A549 (cell line): ENCODE measurements at regions not wholly inside any gene's neighbourhood (a gene's known extent, or its start where the extent isn't known, plus 50 kb on each side); places are given as distances from the start of the nearest gene placed in this dataset.

Experiments
- CBX2 ChIP-seq: fragments of 200-600 bp; sonication (generic); IDR thresholded peaks from 2 replicates; pipeline ENCODE4 v1.6.1; 2016; ENCODE audit warnings: low read depth, mild to moderate bottlenecking, borderline replicate concordance
- EP300 ChIP-seq, 2 experiments: fragments of >200 bp; sonication (Bioruptor Twin); formaldehyde crosslinking; IDR thresholded peaks; 2 replicates in 1 of 2; 3 replicates in 1 of 2; pipeline ENCODE4 v1.6.1; 2016 to 2017
- MYC ChIP-seq: IDR thresholded peaks from 2 replicates; pipeline ENCODE4 v1.6.1; 2012; ENCODE audit warnings: mild to moderate bottlenecking, inconsistent platforms, low read length, improper control_type of control experiment, borderline replicate concordance
- RFX5 ChIP-seq: fragments of 450-650 bp; IDR thresholded peaks from 2 replicates; pipeline ENCODE4 v1.7.1; 2014; ENCODE audit warnings: antibody characterized with exemption, mild to moderate bottlenecking, moderate library complexity
- TP53 ChIP-seq: fragments of 250-450 bp; sonication (Bioruptor Pico); IDR thresholded peaks from 2 replicates; pipeline ENCODE4 v1.5.0; 2021; ENCODE audit warnings: mild to moderate bottlenecking, moderate library complexity
- TF ChIP-seq, protein P1 (sequence below): fragments of 450-650 bp; IDR thresholded peaks from 2 replicates; pipeline ENCODE4 v1.6.1; 2014; ENCODE audit warnings: antibody characterized with exemption

DNA sequence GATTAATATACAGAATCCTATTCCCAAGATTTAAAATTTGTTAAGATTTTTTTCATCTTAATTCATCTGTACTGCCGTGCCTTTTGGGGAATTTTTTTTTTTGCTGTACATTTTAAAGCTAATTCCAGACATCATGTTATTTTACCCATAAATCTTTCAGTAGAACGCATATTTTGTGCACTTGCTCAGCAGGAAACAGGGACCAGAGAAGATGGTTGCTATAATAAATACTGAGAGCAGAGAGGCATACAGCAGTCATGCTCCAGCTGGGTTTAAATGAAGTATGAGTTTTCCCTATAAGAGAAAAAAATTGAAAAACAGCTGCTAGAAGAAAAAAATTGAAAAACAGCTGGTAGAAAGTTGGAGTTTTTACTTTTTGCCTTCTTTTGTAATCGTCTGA, 196.9 kb upstream of the PUM3 start:
- TF ChIP-seq, protein P1, sequence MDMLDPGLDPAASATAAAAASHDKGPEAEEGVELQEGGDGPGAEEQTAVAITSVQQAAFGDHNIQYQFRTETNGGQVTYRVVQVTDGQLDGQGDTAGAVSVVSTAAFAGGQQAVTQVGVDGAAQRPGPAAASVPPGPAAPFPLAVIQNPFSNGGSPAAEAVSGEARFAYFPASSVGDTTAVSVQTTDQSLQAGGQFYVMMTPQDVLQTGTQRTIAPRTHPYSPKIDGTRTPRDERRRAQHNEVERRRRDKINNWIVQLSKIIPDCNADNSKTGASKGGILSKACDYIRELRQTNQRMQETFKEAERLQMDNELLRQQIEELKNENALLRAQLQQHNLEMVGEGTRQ: no peak
- no peak for TF ChIP-seq RFX5
- no peak for TF ChIP-seq CBX2
- TF ChIP-seq MYC: no peak
- TF ChIP-seq EP300 (IDR thresholded peaks at IDR 0.05): no peak
- no peak for TF ChIP-seq TP53
